Naive thymus-derived CD8-positive, alpha-beta T cell (primary cell): ENCODE measurements at regions not wholly inside any gene's neighbourhood (a gene's known extent, or its start where the extent isn't known, plus 50 kb on each side); places are given as distances from the start of the nearest gene placed in this dataset.

ENCODE experiments used
- ATAC-seq, 2 donors: fragments of 150-1000 bp; cut with Tn5 transposase in 1 of 2; sonication (Bioruptor Pico), chemical (Tn5 transposase) in 1 of 2; 1 replicate in 1 of 2; 2 replicates in 1 of 2; pipeline ENCODE4 v1.10.0; 2021; ENCODE audit warnings: mild to moderate bottlenecking in 2 of 2, moderate library complexity in 2 of 2
- POLR2A ChIA-PET: fragments of 350-600 bp; sonication (Branson Sonifier 250); formaldehyde crosslinking; loops from one replicate; lab custom pipeline; 2021; ENCODE audit warnings: antibody characterized with exemption; lab: Charles Lee
- DNase-seq, 10 donors: peaks; one replicate each; pipeline versions ENCODE4 v3.0.0 to v3.0.0-alpha.2; 2020 to 2022
- H3K27ac Mint-ChIP-seq, 10 donors: one replicate each; pipeline ENCODE4 v1.8.0; 2020 to 2022; ENCODE audit warnings: mild to moderate bottlenecking in 10 of 10, mixed read lengths in 10 of 10, moderate library complexity in 4 of 10, inconsistent platforms in 1 of 10
- H3K27me3 Mint-ChIP-seq, 5 donors: one replicate each; pipeline ENCODE4 v1.8.0; 2021 to 2022; ENCODE audit warnings: mixed read lengths in 5 of 5
- H3K36me3 Mint-ChIP-seq, 3 donors: one replicate each; pipeline ENCODE4 v1.8.0; 2020 to 2022; ENCODE audit warnings: mixed read lengths in 3 of 3, mild to moderate bottlenecking in 2 of 3, inconsistent platforms in 1 of 3
- H3K4me1 Mint-ChIP-seq, 4 donors: one replicate each; pipeline ENCODE4 v1.8.0; 2021 to 2022; ENCODE audit warnings: mixed read lengths in 4 of 4
- H3K4me3 Mint-ChIP-seq, 10 donors: one replicate each; pipeline ENCODE4 v1.8.0; 2020 to 2022; ENCODE audit warnings: mild to moderate bottlenecking in 10 of 10, mixed read lengths in 10 of 10, moderate library complexity in 6 of 10, inconsistent platforms in 1 of 10
- H3K9me3 Mint-ChIP-seq, 9 donors: one replicate each; pipeline ENCODE4 v1.8.0; 2020 to 2022; ENCODE audit warnings: mixed read lengths in 9 of 9, mild to moderate bottlenecking in 3 of 9, inconsistent platforms in 1 of 9, moderate library complexity in 1 of 9

- H3K4me1 Mint-ChIP-seq: no peaks in the 10 kb centered on the region
- H3K9me3 Mint-ChIP-seq: no peaks in the 10 kb centered on the region
- DNase-seq: no peak
- no peak overlapping the region for H3K4me3 Mint-ChIP-seq
- no peak for ATAC-seq
- peaks cover 0 to 5% (median 0%) of the 10 kb centered on the region in 5 donors for H3K27me3 Mint-ChIP-seq
- no peak overlapping the region for H3K27ac Mint-ChIP-seq
- POLR2A ChIA-PET: no interaction called here
- H3K36me3 Mint-ChIP-seq: no peaks in the 10 kb centered on the region
Observed at GRCh38 chr9:79395228-79395627, 176.5 kb upstream of the TLE4 start.

- Mint-ChIP-seq H3K27me3 (peaks cover 0 to 5% (median 0%) of the 10 kb centered on the region in 5 donors), H3K4me1 (no peaks in the 10 kb centered on the region), H3K27ac (no peak overlapping the region), H3K4me3 (no peak overlapping the region), H3K36me3 (no peaks in the 10 kb centered on the region), H3K9me3 (no peaks in the 10 kb centered on the region)
- ATAC-seq (no peak), DNase-seq (no peak)
- POLR2A ChIA-PET: no interaction called here
Observed at GRCh38 chr9:79395755-79396154, 176.0 kb upstream of the TLE4 start.

GRCh38 chr9:79396168-79396567 is 175.6 kb upstream of the TLE4 start:
- Mint-ChIP-seq H3K27ac (no peak overlapping the region), H3K4me3 (no peak overlapping the region), H3K4me1 (no peaks in the 10 kb centered on the region), H3K9me3 (no peaks in the 10 kb centered on the region), H3K36me3 (no peaks in the 10 kb centered on the region), H3K27me3 (peaks cover 0 to 5% (median 0%) of the 10 kb centered on the region in 5 donors)
- DNase-seq (no peak), ATAC-seq (no peak)
- POLR2A ChIA-PET: no interaction called here

- no peak overlapping the region for H3K4me3 Mint-ChIP-seq
- ATAC-seq: peak in 1 of 2 donors; percentile 60
- no peaks in the 10 kb centered on the region for H3K9me3 Mint-ChIP-seq
- POLR2A ChIA-PET: no interaction called here
- H3K4me1 Mint-ChIP-seq: no peaks in the 10 kb centered on the region
- H3K36me3 Mint-ChIP-seq: no peaks in the 10 kb centered on the region
- H3K27ac Mint-ChIP-seq: no peak overlapping the region
- H3K27me3 Mint-ChIP-seq: no peaks in the 10 kb centered on the region
- DNase-seq: peak in 4 of 10 donors; percentile 0 to 19 (median 10)
Observed at GRCh38 chr9:79403495-79403894, 168.3 kb upstream of the TLE4 start.

- H3K36me3 Mint-ChIP-seq: no peaks in the 10 kb centered on the region
- no peak overlapping the region for H3K27ac Mint-ChIP-seq
- POLR2A ChIA-PET: no interaction called here
- no peaks in the 10 kb centered on the region for H3K4me1 Mint-ChIP-seq
- no peaks in the 10 kb centered on the region for H3K9me3 Mint-ChIP-seq
- DNase-seq (no peak), ATAC-seq (no peak)
- no peak overlapping the region for H3K4me3 Mint-ChIP-seq
- H3K27me3 Mint-ChIP-seq: peaks cover 0 to 4% (median 0%) of the 10 kb centered on the region in 5 donors
Observed at GRCh38 chr9:79408200-79408599, 163.6 kb upstream of the TLE4 start.

GRCh38 chr9:79408617-79409016 is 163.1 kb upstream of the TLE4 start:
- DNase-seq: no peak
- ATAC-seq: no peak
- Mint-ChIP-seq H3K9me3 (no peaks in the 10 kb centered on the region), H3K27ac (no peak overlapping the region), H3K36me3 (no peaks in the 10 kb centered on the region), H3K27me3 (peaks cover 0 to 4% (median 0%) of the 10 kb centered on the region in 5 donors), H3K4me1 (no peaks in the 10 kb centered on the region), H3K4me3 (no peak overlapping the region)
- POLR2A ChIA-PET: no interaction called here

- peaks cover 0 to 4% (median 0%) of the 10 kb centered on the region in 5 donors for H3K27me3 Mint-ChIP-seq
- no peaks in the 10 kb centered on the region for H3K36me3 Mint-ChIP-seq
Observed at GRCh38 chr9:79409182-79409823, 162.5 kb upstream of the TLE4 start.

GRCh38 chr9:79425840-79426239 is 145.9 kb upstream of the TLE4 start:
- peaks cover 0 to 25% (median 20%) of the 10 kb centered on the region in 3 donors for H3K36me3 Mint-ChIP-seq
- POLR2A ChIA-PET: no interaction called here
- H3K9me3 Mint-ChIP-seq: peaks cover 4 to 40% (median 28%) of the 10 kb centered on the region in 9 donors
- H3K27me3 Mint-ChIP-seq: peaks cover 0 to 8% (median 2%) of the 10 kb centered on the region in 5 donors
- DNase-seq: no peak
- H3K4me3 Mint-ChIP-seq: no peak overlapping the region
- no peaks in the 10 kb centered on the region for H3K4me1 Mint-ChIP-seq
- no peak for ATAC-seq
- H3K27ac Mint-ChIP-seq: peak overlapping the region in 1 of 10 donors; percentile 7

More at GRCh38 chr9:79409182-79409823, 162.5 kb upstream of the TLE4 start:
- no peak for DNase-seq
- POLR2A ChIA-PET: no interaction called here
- H3K4me3 Mint-ChIP-seq: no peak overlapping the region
- H3K4me1 Mint-ChIP-seq: no peaks in the 10 kb centered on the region
- ATAC-seq: no peak
- no peaks in the 10 kb centered on the region for H3K9me3 Mint-ChIP-seq
- no peak overlapping the region for H3K27ac Mint-ChIP-seq

- no peak overlapping the region for H3K4me3 Mint-ChIP-seq
- no peak for ATAC-seq
- peaks cover 2 to 32% (median 20%) of the 10 kb centered on the region in 9 donors for H3K9me3 Mint-ChIP-seq
- H3K36me3 Mint-ChIP-seq: peaks cover 0 to 25% (median 18%) of the 10 kb centered on the region in 3 donors
- no peak for DNase-seq
- POLR2A ChIA-PET: no interaction called here
- no peak overlapping the region for H3K27ac Mint-ChIP-seq
- H3K27me3 Mint-ChIP-seq: peaks cover 0 to 3% (median 2%) of the 10 kb centered on the region in 5 donors
- peaks cover 0 to 3% (median 2%) of the 10 kb centered on the region in 4 donors for H3K4me1 Mint-ChIP-seq
Observed at GRCh38 chr9:79428422-79428821, 143.3 kb upstream of the TLE4 start.

GRCh38 chr9:79430619-79431018 is 141.1 kb upstream of the TLE4 start:
- H3K27ac Mint-ChIP-seq: no peak overlapping the region
- ATAC-seq (no peak), DNase-seq (no peak)
- POLR2A ChIA-PET: no interaction called here
- peaks cover 0 to 21% (median 9%) of the 10 kb centered on the region in 9 donors for H3K9me3 Mint-ChIP-seq
- no peak overlapping the region for H3K4me3 Mint-ChIP-seq
- H3K4me1 Mint-ChIP-seq: peaks cover 0 to 3% (median 2%) of the 10 kb centered on the region in 4 donors
- H3K27me3 Mint-ChIP-seq: peaks cover 0 to 2% (median 0%) of the 10 kb centered on the region in 5 donors
- peaks cover 0 to 16% (median 10%) of the 10 kb centered on the region in 3 donors for H3K36me3 Mint-ChIP-seq

GRCh38 chr9:79431019-79431679 is 140.6 kb upstream of the TLE4 start:
- no peak for DNase-seq
- Mint-ChIP-seq H3K4me3 (no peak overlapping the region), H3K36me3 (peaks cover 0 to 11% (median 5%) of the 10 kb centered on the region in 3 donors), H3K4me1 (peaks cover 0 to 3% (median 2%) of the 10 kb centered on the region in 4 donors), H3K9me3 (peaks cover 0 to 16% (median 4%) of the 10 kb centered on the region in 9 donors), H3K27me3 (no peaks in the 10 kb centered on the region), H3K27ac (no peak overlapping the region)
- POLR2A ChIA-PET: no interaction called here
- no peak for ATAC-seq

- Mint-ChIP-seq H3K36me3 (peaks cover 0 to 8% (median 0%) of the 10 kb centered on the region in 3 donors), H3K4me1 (peaks cover 0 to 3% (median 2%) of the 10 kb centered on the region in 4 donors), H3K9me3 (peaks cover 0 to 9% (median 0%) of the 10 kb centered on the region in 9 donors), H3K4me3 (no peak overlapping the region), H3K27me3 (no peaks in the 10 kb centered on the region), H3K27ac (no peak overlapping the region)
- peak in 1 of 2 donors; percentile 50 for ATAC-seq
- POLR2A ChIA-PET: no interaction called here
- peak in 2 of 10 donors; percentile 6 for DNase-seq
Observed at GRCh38 chr9:79432485-79432884, 139.3 kb upstream of the TLE4 start.

- H3K27me3 Mint-ChIP-seq: peaks cover 0 to 6% (median 0%) of the 10 kb centered on the region in 5 donors
- ATAC-seq: no peak
- peaks cover 3 to 5% (median 4%) of the 10 kb centered on the region in 4 donors for H3K4me1 Mint-ChIP-seq
- peaks cover 0 to 6% (median 0%) of the 10 kb centered on the region in 9 donors for H3K9me3 Mint-ChIP-seq
- no peaks in the 10 kb centered on the region for H3K36me3 Mint-ChIP-seq
- POLR2A ChIA-PET: no interaction called here
- no peak for DNase-seq
- H3K27ac Mint-ChIP-seq: peak overlapping the region in 2 of 10 donors; percentile 11 to 34
- no peak overlapping the region for H3K4me3 Mint-ChIP-seq
Observed at GRCh38 chr9:79433703-79434102, 138.1 kb upstream of the TLE4 start.
